ENCODE measurements at regions not wholly inside any gene's neighbourhood (a gene's known extent, or its start where the extent isn't known, plus 50 kb on each side); places are given as distances from the start of the nearest gene placed in this dataset.

GRCh38 chr2:164439885-164440284, 181.4 kb downstream of the GRB14 start:
- no peak for DNase-seq (ENCODE audit: low spot score)

GRCh38 chr2:164439235-164439634, 182.0 kb downstream of the GRB14 start:
- no peak for DNase-seq (ENCODE audit: low spot score)

- DNase-seq (ENCODE audit: low spot score) = no peak
Observed at GRCh38 chr2:164438490-164439205, 182.6 kb downstream of the GRB14 start.

- DNase-seq (ENCODE audit: low spot score) = no peak
Observed at GRCh38 chr2:164436131-164436530, 185.2 kb downstream of the GRB14 start.

- peak; percentile 29 for DNase-seq (ENCODE audit: low spot score)
Observed at GRCh38 chr2:164430166-164430783, 191.0 kb downstream of the GRB14 start.

GRCh38 chr2:164429354-164429753, 191.9 kb downstream of the GRB14 start:
- no peak for DNase-seq (ENCODE audit: low spot score)

GRCh38 chr2:164427111-164427510, 194.2 kb downstream of the GRB14 start:
- DNase-seq (ENCODE audit: low spot score) = no peak

- DNase-seq (ENCODE audit: low spot score) = no peak
Observed at GRCh38 chr2:164420787-164421186, 200.5 kb downstream of the GRB14 start.

GRCh38 chr2:164412831-164413230, 208.5 kb downstream of the GRB14 start:
- no peak for DNase-seq (ENCODE audit: low spot score)

- no peak for DNase-seq (ENCODE audit: low spot score)
Observed at GRCh38 chr2:164389411-164389810, 231.9 kb downstream of the GRB14 start.

- DNase-seq (ENCODE audit: low spot score) = peak; percentile 54
Observed at GRCh38 chr2:164388511-164388910, 232.8 kb downstream of the GRB14 start.

- no peak for DNase-seq (ENCODE audit: low spot score)
Observed at GRCh38 chr2:164386231-164386630, 235.1 kb downstream of the GRB14 start.

GRCh38 chr2:164384434-164384833, 236.8 kb downstream of the GRB14 start:
- no peak for DNase-seq (ENCODE audit: low spot score)

- no peak for DNase-seq (ENCODE audit: low spot score)
Observed at GRCh38 chr2:164371916-164372315, 249.4 kb downstream of the GRB14 start.

- DNase-seq (ENCODE audit: low spot score) = no peak
Observed at GRCh38 chr2:164369366-164369765, 251.9 kb downstream of the GRB14 start.

GRCh38 chr2:164368896-164369295, 252.4 kb downstream of the GRB14 start:
- no peak for DNase-seq (ENCODE audit: low spot score)

- DNase-seq (ENCODE audit: low spot score) = no peak
Observed at GRCh38 chr2:164363646-164364045, 257.6 kb downstream of the GRB14 start.

GRCh38 chr2:164351536-164351935, 269.7 kb downstream of the GRB14 start:
- DNase-seq (ENCODE audit: low spot score) = no peak

- no peak for DNase-seq (ENCODE audit: low spot score)
Observed at GRCh38 chr2:164335947-164336346, 285.3 kb downstream of the GRB14 start.

GRCh38 chr2:164335128-164335527, 286.2 kb downstream of the GRB14 start:
- DNase-seq (ENCODE audit: low spot score) = no peak

GRCh38 chr2:164328310-164328709, 293.0 kb downstream of the GRB14 start:
- DNase-seq (ENCODE audit: low spot score) = no peak

GRCh38 chr2:164323978-164324377, 297.3 kb downstream of the GRB14 start:
- DNase-seq (ENCODE audit: low spot score) = no peak

GRCh38 chr2:164314148-164314547, 307.1 kb downstream of the GRB14 start:
- DNase-seq (ENCODE audit: low spot score) = no peak

- no peak for DNase-seq (ENCODE audit: low spot score)
Observed at GRCh38 chr2:164306872-164307271, 314.4 kb downstream of the GRB14 start.

Data from SW480 (cell line).